HG02884 (cell line): ENCODE measurements at regions not wholly inside any gene's neighbourhood (a gene's known extent, or its start where the extent isn't known, plus 50 kb on each side); places are given as distances from the start of the nearest gene placed in this dataset.

Source experiments
- ATAC-seq: cut with Tn5 transposase; IDR thresholded peaks from one replicate; pipeline ENCODE4 v1.9.1; 2021; ENCODE audit warnings: mild to moderate bottlenecking, moderate library complexity; ENCODE audit not compliant: unreplicated experiment

DNA sequence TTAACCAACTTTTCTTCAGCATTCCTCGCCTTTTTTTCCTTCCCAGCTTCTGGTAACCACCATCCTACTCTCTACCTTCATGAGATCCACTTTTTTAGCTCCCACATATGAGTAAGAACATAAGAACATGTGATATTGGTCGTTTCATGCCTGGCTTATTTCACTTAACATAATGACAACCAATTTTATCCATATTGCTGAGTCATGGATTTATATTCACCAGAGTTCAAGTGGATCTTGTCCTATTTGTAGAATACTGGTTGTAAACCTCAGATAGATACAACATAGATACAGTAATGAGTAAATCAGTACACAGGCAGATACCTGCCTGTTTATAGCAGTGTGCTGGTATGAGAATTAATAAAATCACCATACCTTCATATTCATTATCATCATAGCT is 412.0 kb upstream of the RBMS3 start:
- no peak for ATAC-seq

GRCh38 chr3:28877912-28878311 is 403.0 kb upstream of the RBMS3 start:
- ATAC-seq = no peak

- ATAC-seq = no peak
Measured at GRCh38 chr3:28890373-28890772, 390.5 kb upstream of the RBMS3 start.

- ATAC-seq = no peak
Measured at GRCh38 chr3:28891485-28891884, 389.4 kb upstream of the RBMS3 start.

- no peak for ATAC-seq
Measured at GRCh38 chr3:28900301-28900700, 380.6 kb upstream of the RBMS3 start.

DNA sequence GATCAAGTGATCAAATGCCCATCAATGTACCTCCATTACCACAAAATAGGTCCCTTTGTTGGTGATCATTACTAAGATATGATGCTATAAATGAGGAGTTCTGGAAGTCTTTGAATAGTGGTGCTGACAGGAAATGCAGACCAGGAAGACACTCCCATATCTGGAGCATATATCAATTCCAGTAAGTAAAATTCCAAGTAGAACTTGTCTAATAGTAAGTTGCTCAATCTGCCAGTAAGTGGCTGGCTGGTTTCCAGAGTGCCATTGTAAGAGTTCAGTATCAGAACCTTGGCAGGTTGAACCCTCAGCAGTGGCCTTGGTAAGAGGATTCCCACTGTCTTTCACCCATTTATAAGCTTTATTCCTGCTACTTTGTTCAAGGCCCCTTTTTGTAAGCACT is 379.9 kb upstream of the RBMS3 start:
- ATAC-seq = no peak

DNA sequence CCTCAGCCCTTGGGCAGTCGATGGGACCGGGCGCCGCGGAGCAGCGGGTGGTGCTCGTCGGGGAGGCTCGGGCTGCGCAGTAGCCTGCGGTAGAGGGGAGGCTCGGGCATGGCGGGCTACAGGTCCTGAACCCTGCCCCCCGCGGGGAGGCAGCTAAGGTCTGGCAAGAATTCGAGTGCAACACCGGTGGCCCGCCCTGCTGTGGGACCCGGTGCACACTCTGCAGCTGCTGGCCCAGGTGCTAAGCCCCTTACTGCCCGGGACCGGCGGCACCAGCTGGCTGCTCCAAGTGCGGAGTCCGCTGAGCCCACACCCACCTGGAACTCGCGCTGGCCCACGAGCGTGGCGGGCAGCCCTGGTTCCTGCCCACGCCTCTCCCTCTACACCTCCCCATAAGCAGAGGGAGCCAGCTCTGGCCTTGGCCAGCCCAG is 377.7 kb upstream of the RBMS3 start:
- no peak for ATAC-seq

DNA sequence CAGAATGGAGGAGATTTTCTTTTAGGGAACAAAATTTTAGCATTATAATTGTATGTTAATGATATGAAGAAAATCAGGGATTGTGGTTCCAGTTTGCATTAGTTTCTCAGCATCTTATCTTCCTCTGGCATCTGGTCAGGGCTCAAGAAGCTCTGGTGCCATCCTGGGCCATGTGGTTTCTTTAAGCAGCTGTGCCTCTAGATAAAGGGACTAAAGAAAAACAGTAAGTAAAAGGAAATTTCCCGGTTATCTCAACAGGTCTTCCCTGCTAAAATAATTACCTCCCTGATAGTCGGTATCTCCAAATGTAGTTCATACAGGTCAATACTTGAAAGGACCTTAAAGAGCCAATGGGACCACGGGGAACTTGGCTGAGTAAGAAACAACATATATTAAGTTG is 375.1 kb upstream of the RBMS3 start:
- no peak for ATAC-seq

DNA sequence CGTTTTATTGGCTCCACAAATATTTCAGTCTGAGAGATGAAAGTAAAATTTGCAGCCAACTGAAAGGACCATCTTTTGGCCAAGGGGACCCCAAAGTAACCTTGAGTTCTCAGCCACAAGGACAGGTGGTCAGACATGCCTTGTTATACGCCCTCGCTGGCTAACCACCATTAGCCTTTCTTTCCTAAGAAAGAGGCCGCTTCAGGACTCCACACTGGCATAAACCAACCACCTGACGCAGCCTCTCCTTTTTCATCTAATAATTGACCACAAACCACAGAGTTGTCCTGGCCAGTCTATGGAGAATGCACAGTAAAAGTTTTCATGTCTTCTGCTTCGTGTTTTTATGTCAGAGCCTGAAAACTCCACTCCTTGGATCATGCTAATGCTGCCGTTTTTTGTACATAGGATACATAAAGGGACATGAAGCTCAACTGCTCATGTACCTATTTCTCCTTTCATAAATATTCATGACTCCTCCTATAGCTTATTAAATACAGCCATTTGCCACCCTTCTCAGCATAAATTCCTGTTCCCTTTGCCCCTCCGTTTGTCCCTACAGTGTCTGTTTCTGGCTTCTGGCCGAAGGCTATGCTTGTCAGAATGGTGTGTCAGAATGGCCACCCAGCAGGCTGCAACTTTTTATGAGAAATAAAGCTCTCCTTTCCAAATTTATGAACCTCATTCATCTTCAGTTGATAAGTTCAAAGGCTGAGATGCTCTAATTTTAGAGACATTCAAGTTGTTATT is 374.1 kb upstream of the RBMS3 start:
- ATAC-seq = no peak

- no peak for ATAC-seq
Measured at GRCh38 chr3:28907616-28908015, 373.3 kb upstream of the RBMS3 start.

DNA sequence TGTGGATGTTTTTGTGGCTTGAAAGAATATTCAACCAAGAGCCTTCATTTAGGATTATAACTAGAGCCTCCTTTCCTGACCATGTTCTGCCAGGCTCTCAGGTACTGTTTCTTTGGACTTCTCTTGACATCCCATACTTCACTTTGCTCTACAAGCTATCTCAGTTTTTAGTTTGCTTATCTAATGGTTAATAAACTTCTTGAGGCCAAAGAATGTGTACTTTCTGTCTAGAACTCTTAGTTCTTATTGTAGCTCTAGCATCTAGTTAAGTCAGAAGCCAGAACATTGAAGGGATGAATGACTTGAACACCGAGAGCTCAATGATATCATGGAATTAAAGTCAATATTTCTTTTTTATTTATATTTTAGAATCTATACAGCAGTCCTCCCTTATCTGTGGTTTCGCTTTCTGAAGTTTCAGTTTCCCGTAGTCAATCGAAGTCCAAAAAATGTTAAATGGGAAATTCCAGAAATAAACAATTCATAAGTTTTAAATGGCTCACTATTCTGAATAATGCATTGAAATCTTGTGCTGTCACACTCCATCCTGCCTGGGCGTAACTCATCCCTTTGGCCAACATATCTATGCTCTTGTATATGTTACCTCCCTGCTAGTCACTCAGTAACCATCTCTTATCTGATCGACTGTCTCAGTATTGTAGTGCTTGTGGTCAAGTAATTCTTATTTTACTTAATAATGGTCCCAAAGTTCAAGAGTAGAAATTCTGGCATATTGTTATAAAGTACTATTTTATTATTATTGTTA is 368.6 kb upstream of the RBMS3 start:
- no peak for ATAC-seq

GRCh38 chr3:28915741-28916500 is 364.9 kb upstream of the RBMS3 start:
- ATAC-seq = no peak

DNA sequence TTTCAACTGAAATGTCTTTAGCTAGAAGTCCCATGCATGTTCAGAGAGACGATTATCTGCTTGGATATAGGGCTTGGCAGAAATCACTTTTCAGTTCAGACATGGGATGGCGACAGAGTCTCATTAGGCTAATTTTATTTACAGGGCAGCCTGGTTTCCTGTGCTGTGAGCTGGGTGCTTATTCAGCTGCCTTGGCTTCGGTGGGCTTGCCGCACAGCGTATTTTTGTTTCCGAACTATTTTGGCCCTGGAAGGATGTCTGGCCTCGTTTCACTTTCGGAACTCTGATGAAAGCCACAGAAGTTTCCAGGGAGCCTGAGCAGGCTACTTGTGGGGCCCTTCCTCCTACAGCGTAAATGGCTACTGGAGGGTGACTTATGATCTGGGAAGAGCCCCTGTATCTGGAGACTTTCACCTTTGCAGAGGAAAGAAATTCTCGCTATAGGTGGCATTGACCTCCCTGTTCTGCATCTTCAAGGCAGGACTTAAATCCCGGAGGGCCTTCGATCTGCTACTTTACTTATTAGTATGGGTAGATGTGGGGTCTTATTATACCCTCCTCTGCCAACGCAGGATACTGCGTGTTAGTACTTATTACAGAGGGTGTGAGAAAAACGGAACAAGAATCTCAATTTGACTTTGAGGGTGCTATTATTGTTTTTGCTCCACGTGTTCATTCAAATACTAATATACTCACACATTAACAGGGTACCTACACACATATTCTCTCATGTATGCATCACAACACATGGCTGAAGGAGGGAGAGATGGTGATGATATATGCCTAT is 364.0 kb upstream of the RBMS3 start:
- peak; percentile 81 for ATAC-seq

DNA sequence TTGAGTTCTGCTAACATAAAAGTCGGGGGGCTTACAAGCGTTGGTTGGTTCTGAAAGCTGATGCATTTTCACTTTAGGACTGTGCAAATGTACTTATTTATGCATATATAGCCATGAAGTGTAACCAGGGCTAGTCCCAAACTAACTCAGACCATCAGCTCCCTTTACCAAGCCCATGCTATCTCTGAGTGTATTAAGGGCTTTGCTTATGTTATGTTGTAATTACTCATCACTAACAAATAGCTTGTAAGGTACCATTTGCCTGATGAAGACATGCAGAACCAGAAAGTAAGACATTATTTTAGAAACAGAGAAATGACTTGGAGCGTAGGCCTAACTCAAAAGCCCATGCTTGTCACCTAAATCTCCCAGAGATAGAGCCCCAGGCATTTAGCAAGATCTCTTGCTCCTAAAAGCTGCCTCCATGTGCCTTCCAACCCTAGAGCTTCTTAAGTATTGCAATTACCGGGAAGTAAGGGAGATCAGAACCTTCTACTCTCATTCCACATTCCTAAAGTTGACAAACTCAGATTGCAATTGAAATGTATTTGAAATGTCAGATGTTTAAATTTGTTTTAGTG is 362.9 kb upstream of the RBMS3 start:
- no peak for ATAC-seq

DNA sequence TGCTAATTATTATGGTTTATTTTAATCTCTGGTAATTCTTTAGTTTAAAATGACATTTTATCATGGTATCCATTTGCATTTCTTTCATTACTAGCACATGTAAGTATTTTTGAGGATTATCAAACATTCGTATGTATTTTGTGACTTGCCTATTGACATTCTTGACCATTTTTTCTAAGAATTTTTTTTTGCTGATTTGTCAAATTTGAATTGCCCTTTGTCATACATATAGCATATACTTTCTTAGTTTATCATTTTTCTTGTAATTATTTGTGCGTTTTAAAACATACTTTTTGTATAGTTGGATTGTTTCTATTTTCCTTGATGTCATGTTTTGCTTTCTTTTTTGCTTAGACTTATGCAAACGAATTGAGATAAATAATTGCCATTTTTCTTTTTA is 358.5 kb upstream of the RBMS3 start:
- ATAC-seq = no peak

- peak; percentile 38 for ATAC-seq
Measured at GRCh38 chr3:28923994-28924393, 356.9 kb upstream of the RBMS3 start.

- no peak for ATAC-seq
Measured at GRCh38 chr3:28924744-28925360, 356.0 kb upstream of the RBMS3 start.

GRCh38 chr3:28933337-28933736 is 347.5 kb upstream of the RBMS3 start:
- no peak for ATAC-seq

- no peak for ATAC-seq
Measured at GRCh38 chr3:28934126-28934813, 346.6 kb upstream of the RBMS3 start.

- peak; percentile 38 for ATAC-seq
Measured at GRCh38 chr3:28935146-28935545, 345.7 kb upstream of the RBMS3 start.
